GM12892 (cell line): ENCODE measurements at regions not wholly inside any gene's neighbourhood (a gene's known extent, or its start where the extent isn't known, plus 50 kb on each side); places are given as distances from the start of the nearest gene placed in this dataset.

Experiments
- DNase-seq: peaks from one replicate; pipeline ENCODE4 v3.0.0; 2011; ENCODE audit not compliant: insufficient read length
- FAIRE-seq: peaks from 2 replicates; lab custom pipeline; 2011; peaks lifted over from hg19 to GRCh38; lab: Jason Lieb, UNC
- POLR2A ChIP-seq: IDR thresholded peaks from 2 replicates; pipeline ENCODE4 v1.6.1; 2011; ENCODE audit warnings: low read depth, low read length, control low read depth
- POLR2AphosphoS5 ChIP-seq: IDR thresholded peaks from 2 replicates; pipeline ENCODE4 v1.6.1; 2011; ENCODE audit warnings: low read depth, low read length, control low read depth
- TAF1 ChIP-seq: IDR thresholded peaks from 2 replicates; pipeline ENCODE4 v1.6.1; 2011; ENCODE audit warnings: low read depth, mild to moderate bottlenecking, control low read depth, low read length, borderline replicate concordance

DNA sequence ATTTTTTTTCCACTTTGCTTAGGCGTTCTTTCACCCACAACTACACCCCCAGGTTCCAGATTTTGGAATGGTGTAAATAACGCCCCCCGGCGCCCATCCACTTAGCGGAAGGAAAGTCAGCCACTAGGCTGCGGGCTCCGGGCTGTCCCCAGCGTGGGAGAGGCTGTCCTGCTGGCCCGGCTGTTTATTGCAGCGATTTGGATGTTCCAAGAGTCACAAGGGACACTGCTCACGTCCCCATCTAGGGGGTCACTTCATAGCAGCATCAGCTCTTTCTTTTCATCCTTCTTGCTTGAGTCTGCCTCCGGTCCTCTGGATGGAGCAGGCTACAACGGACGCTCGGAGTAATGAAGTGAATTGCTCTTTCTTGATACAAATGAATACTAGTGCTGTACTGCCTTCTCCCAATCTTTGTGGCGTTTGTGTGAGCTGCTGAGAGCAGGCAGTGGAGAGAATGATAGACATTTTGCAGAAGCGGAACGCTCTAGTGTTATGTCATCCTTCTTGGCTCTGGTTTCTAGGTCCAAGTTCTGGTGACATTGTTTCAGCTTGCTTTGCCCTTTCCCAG, 50.7 kb upstream of the PAIP2B start:
- FAIRE-seq, result no peak
- TF ChIP-seq TAF1 (no peak), POLR2A (no peak), POLR2AphosphoS5 (no peak)
- peak; percentile 7 for DNase-seq

DNA sequence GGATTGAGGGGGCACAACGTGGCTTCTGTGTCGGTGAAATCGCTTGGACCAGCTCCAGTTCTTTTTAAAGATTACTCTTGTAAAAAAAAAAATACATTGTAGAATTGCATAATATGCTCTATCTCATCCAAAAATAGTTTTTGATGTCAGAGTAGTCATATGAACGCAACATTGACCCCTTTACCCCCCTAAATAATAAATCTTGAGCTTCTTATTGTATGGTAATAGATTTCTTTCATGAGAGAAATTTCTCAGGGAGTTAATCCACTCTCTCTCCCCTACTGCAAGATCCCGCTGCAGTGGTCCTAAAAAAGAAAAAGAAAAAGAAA, 50.2 kb upstream of the PAIP2B start:
- TF ChIP-seq TAF1 (no peak), POLR2AphosphoS5 (no peak), POLR2A (no peak)
- no peak for FAIRE-seq
- DNase-seq, result no peak

DNA sequence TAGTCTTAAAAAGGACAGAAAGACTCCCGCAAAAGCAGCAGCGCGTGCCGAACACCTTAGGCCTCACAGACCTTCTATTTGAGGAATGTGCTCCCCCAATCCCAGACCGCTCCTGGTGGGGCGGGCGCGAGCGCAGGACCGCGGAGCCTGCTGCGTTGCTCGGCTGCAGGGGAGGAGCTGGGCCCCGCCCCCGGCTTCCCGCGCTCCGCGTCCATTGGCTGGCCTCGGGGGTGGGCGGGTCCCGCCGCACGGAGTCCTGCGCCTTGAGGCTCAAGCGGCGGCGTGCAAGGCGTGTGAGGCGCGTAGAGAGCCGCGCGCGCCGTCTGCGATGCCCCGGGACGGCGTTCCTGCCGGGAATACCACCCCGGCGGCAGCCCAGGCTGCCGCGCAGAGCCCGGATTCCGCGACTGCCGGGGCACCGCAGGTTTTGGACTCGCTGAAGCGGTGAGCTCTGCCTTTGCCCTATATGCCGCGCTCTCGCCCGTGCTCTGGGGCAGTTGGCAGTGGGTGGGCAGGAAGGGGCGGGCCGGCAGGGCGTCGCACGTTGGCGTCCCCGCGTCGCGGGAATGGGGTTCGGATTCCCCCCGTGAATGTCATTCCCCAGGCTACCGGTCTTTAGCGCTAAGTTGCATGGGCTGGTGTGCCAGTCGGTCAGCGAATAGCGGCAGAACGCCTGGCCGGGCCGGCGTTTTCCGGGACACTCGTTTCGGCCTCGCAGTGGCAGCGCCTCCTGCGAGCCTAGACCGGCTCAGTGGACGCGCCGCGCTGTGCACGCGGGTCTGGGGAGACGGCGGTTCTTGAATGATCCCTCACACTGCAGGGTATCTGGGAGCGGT, 49.6 kb upstream of the PAIP2B start:
- TF ChIP-seq POLR2A (peak; percentile 58; the same call in 1 of the 2 replicates), TAF1 (no peak)
- DNase-seq (peak; percentile 72), FAIRE-seq (peak; percentile 42)
